GM21737 (cell line): ENCODE measurements at regions not wholly inside any gene's neighbourhood (a gene's known extent, or its start where the extent isn't known, plus 50 kb on each side); places are given as distances from the start of the nearest gene placed in this dataset.

Experiments
- ATAC-seq: cut with Tn5 transposase; IDR thresholded peaks from one replicate; pipeline ENCODE4 v1.9.1; 2021; ENCODE audit warnings: mild to moderate bottlenecking, moderate library complexity; ENCODE audit not compliant: unreplicated experiment

- ATAC-seq, result peak; percentile 96
Measured at GRCh38 chr6:113642714-113643406, 214.3 kb upstream of the MARCKS start.

GRCh38 chr6:113643407-113643770 lies 213.8 kb upstream of the MARCKS start:
- ATAC-seq, result no peak

GRCh38 chr6:113644861-113645575 lies 212.1 kb upstream of the MARCKS start:
- no peak for ATAC-seq

- ATAC-seq, result no peak
Measured at GRCh38 chr6:113645576-113645970, 211.6 kb upstream of the MARCKS start.

- no peak for ATAC-seq
Measured at GRCh38 chr6:113645986-113646385, 211.2 kb upstream of the MARCKS start.

- ATAC-seq, result no peak
Measured at GRCh38 chr6:113646701-113647100, 210.4 kb upstream of the MARCKS start.

GRCh38 chr6:113647143-113647889 lies 209.8 kb upstream of the MARCKS start:
- ATAC-seq, result no peak

GRCh38 chr6:113648698-113649097 lies 208.4 kb upstream of the MARCKS start:
- ATAC-seq, result no peak

GRCh38 chr6:113649276-113649675 lies 207.9 kb upstream of the MARCKS start:
- ATAC-seq, result no peak

- no peak for ATAC-seq
Measured at GRCh38 chr6:113649880-113650609, 207.1 kb upstream of the MARCKS start.

GRCh38 chr6:113650610-113650979 lies 206.6 kb upstream of the MARCKS start:
- ATAC-seq, result no peak

GRCh38 chr6:113651120-113651519 lies 206.0 kb upstream of the MARCKS start:
- no peak for ATAC-seq

GRCh38 chr6:113651920-113652319 lies 205.2 kb upstream of the MARCKS start:
- no peak for ATAC-seq

- no peak for ATAC-seq
Measured at GRCh38 chr6:113653275-113653674, 203.9 kb upstream of the MARCKS start.

GRCh38 chr6:113654396-113654795 lies 202.7 kb upstream of the MARCKS start:
- ATAC-seq, result no peak

- no peak for ATAC-seq
Measured at GRCh38 chr6:113655761-113656160, 201.4 kb upstream of the MARCKS start.

- ATAC-seq, result no peak
Measured at GRCh38 chr6:113659762-113660404, 197.3 kb upstream of the MARCKS start.

- ATAC-seq, result no peak
Measured at GRCh38 chr6:113660819-113661218, 196.3 kb upstream of the MARCKS start.

- no peak for ATAC-seq
Measured at GRCh38 chr6:113662093-113662665, 195.0 kb upstream of the MARCKS start.

GRCh38 chr6:113662688-113663333 lies 194.3 kb upstream of the MARCKS start:
- no peak for ATAC-seq
